ENCODE measurements at regions not wholly inside any gene's neighbourhood (a gene's known extent, or its start where the extent isn't known, plus 50 kb on each side); places are given as distances from the start of the nearest gene placed in this dataset.

DNA sequence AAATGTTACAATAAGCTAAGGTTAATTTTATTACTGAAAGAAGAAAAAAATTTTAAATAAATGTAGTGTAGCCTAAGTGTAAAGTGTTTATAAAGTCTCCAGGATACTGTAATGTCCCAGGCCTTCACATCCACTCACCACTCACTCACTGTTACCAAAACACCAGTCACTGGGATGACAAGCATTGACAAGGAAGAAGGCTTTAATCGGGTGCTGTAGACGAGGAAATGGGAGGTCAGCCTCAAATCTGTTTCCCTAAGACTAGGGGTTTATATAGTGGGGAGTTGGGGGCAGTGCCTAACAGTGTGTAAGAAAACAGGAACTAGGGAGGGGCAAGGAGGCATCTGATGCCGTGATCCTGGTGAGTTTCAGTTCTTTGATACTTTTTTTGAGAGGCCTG is 69.4 kb downstream of the CHRM3 start:
- H4K20me1 ChIP-seq (ENCODE audit: low read depth, low read length) = no peaks in the 10 kb centered on the region
- no peak overlapping the region for H3K27ac ChIP-seq (ENCODE audit: low read depth, low read length)
- H3K4me2 ChIP-seq (ENCODE audit: low read depth, low read length, poor library complexity, severe bottlenecking) = no peak overlapping the region
- H2AFZ ChIP-seq (ENCODE audit: low read depth, low read length, severe bottlenecking) = no peak overlapping the region
- H3K36me3 ChIP-seq (ENCODE audit: low read length) = no peaks in the 10 kb centered on the region
- no peak overlapping the region for H3K9ac ChIP-seq (ENCODE audit: low read length)
- H3K9me3 ChIP-seq (ENCODE audit: insufficient read depth, low read length) = peaks cover 7% of the 10 kb centered on the region; the same call in 1 of the 2 replicates
- TF ChIP-seq EZH2phosphoT487 (conservative IDR thresholded peaks at IDR 0.05; ENCODE audit: low read length) = no peak
- TF ChIP-seq, protein P1, sequence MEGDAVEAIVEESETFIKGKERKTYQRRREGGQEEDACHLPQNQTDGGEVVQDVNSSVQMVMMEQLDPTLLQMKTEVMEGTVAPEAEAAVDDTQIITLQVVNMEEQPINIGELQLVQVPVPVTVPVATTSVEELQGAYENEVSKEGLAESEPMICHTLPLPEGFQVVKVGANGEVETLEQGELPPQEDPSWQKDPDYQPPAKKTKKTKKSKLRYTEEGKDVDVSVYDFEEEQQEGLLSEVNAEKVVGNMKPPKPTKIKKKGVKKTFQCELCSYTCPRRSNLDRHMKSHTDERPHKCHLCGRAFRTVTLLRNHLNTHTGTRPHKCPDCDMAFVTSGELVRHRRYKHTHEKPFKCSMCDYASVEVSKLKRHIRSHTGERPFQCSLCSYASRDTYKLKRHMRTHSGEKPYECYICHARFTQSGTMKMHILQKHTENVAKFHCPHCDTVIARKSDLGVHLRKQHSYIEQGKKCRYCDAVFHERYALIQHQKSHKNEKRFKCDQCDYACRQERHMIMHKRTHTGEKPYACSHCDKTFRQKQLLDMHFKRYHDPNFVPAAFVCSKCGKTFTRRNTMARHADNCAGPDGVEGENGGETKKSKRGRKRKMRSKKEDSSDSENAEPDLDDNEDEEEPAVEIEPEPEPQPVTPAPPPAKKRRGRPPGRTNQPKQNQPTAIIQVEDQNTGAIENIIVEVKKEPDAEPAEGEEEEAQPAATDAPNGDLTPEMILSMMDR (IDR thresholded peaks at IDR 0.05; ENCODE audit: insufficient read depth, low read length, poor library complexity, severe bottlenecking) = no peak
- no peaks in the 10 kb centered on the region for H3K9me2 ChIP-seq (replicated peaks; ENCODE audit: insufficient read depth, low read length)
- no peak overlapping the region for H3K4me3 ChIP-seq (ENCODE audit: insufficient read depth, low read length, poor library complexity, severe bottlenecking)
- no peaks in the 10 kb centered on the region for H3K79me2 ChIP-seq (ENCODE audit: insufficient read depth, low read length)
- H3F3A ChIP-seq (ENCODE audit: insufficient read depth) = no peaks in the 10 kb centered on the region
- no peaks in the 10 kb centered on the region for H3K27me3 ChIP-seq (ENCODE audit: low read length)

DNA sequence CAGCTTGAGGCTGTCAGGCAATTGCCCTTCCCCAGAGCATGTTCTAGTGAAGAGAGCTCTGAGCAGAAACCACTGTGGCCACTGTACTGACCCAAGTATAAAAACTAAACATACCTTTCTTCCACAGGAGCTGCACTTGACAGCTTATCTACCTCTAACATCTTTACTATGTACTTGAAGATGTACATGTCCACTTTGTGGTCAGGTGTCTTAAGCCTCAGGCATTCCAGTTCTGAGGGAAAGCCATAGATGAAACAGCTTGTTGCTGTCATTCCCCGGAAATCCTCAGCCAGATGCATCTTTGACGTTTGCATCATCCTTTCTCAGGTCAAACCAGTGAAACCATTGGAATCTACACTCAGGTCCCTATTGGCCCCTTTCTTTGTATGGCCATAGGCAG is 70.4 kb downstream of the CHRM3 start:
- peaks cover 7% of the 10 kb centered on the region; the same call in 1 of the 2 replicates for H3K9me3 ChIP-seq (ENCODE audit: insufficient read depth, low read length)
- H3K36me3 ChIP-seq (ENCODE audit: low read length) = no peaks in the 10 kb centered on the region
- H3K27ac ChIP-seq (ENCODE audit: low read depth, low read length) = no peak overlapping the region
- TF ChIP-seq, protein P1 (IDR thresholded peaks at IDR 0.05; ENCODE audit: insufficient read depth, low read length, poor library complexity, severe bottlenecking) = no peak
- TF ChIP-seq EZH2phosphoT487 (conservative IDR thresholded peaks at IDR 0.05; ENCODE audit: low read length) = no peak
- no peak overlapping the region for H3K4me2 ChIP-seq (ENCODE audit: low read depth, low read length, poor library complexity, severe bottlenecking)
- no peaks in the 10 kb centered on the region for H3F3A ChIP-seq (ENCODE audit: insufficient read depth)
- H3K9me2 ChIP-seq (replicated peaks; ENCODE audit: insufficient read depth, low read length) = 0 out of 2 replicates have a peak, but pooled peaks cover 6% of the 10 kb centered on the region
- H3K4me3 ChIP-seq (ENCODE audit: insufficient read depth, low read length, poor library complexity, severe bottlenecking) = no peak overlapping the region
- H3K27me3 ChIP-seq (ENCODE audit: low read length) = no peaks in the 10 kb centered on the region
- no peaks in the 10 kb centered on the region for H3K79me2 ChIP-seq (ENCODE audit: insufficient read depth, low read length)
- no peak overlapping the region for H3K9ac ChIP-seq (ENCODE audit: low read length)
- no peaks in the 10 kb centered on the region for H4K20me1 ChIP-seq (ENCODE audit: low read depth, low read length)
- no peak overlapping the region for H2AFZ ChIP-seq (ENCODE audit: low read depth, low read length, severe bottlenecking)

DNA sequence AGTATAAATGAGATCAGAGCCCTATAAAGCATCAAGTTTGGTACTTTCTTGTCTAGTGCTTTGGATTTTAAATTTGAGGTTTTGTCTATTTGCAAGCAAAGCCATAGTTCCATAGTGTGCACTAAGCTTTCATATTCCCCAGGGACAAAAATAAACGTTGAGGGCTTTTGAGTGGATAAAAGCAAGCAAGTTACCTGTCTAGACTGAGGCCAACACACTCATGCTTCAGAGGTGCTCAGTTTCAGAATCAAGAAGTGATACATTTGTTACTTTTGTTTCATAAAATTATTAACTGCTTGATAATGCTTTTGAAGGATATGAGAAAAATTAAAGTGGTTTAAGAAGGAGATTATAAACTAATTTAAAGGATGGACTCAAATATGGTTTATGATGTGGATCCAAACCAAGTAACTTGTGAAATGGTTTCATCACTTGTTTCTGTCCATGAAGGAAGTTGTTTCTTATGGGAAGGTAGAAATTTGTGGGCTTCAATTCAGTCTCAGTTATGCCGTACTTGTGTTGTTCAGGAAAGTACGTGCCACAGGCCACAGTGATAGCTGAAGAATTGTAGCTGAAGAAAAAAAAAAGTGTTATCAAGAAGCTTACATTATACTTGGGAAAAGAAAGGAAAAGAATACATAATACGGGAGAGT is 71.2 kb downstream of the CHRM3 start:
- peaks cover 7% of the 10 kb centered on the region; the same call in 1 of the 2 replicates for H3K9me3 ChIP-seq (ENCODE audit: insufficient read depth, low read length)
- H3K27ac ChIP-seq (ENCODE audit: low read depth, low read length) = no peak overlapping the region
- 0 out of 2 replicates have a peak, but pooled peaks cover 6% of the 10 kb centered on the region for H3K9me2 ChIP-seq (replicated peaks; ENCODE audit: insufficient read depth, low read length)
- no peak overlapping the region for H3K4me2 ChIP-seq (ENCODE audit: low read depth, low read length, poor library complexity, severe bottlenecking)
- no peaks in the 10 kb centered on the region for H3K79me2 ChIP-seq (ENCODE audit: insufficient read depth, low read length)
- no peak overlapping the region for H2AFZ ChIP-seq (ENCODE audit: low read depth, low read length, severe bottlenecking)
- H3K4me3 ChIP-seq (ENCODE audit: insufficient read depth, low read length, poor library complexity, severe bottlenecking) = no peak overlapping the region
- no peaks in the 10 kb centered on the region for H3F3A ChIP-seq (ENCODE audit: insufficient read depth)
- H3K36me3 ChIP-seq (ENCODE audit: low read length) = no peaks in the 10 kb centered on the region
- H4K20me1 ChIP-seq (ENCODE audit: low read depth, low read length) = no peaks in the 10 kb centered on the region
- TF ChIP-seq, protein P1 (IDR thresholded peaks at IDR 0.05; ENCODE audit: insufficient read depth, low read length, poor library complexity, severe bottlenecking) = no peak
- no peak for TF ChIP-seq EZH2phosphoT487 (conservative IDR thresholded peaks at IDR 0.05; ENCODE audit: low read length)
- H3K9ac ChIP-seq (ENCODE audit: low read length) = no peak overlapping the region
- no peaks in the 10 kb centered on the region for H3K27me3 ChIP-seq (ENCODE audit: low read length)
